ENCODE measurements at regions not wholly inside any gene's neighbourhood (a gene's known extent, or its start where the extent isn't known, plus 50 kb on each side); places are given as distances from the start of the nearest gene placed in this dataset.

GRCh38 chr20:17836303-17836861 is 132.2 kb downstream of the SNX5 start:
- Histone ChIP-seq H3K4me1 (ENCODE audit: control insufficient read depth in 1 of 2, low read depth in 2 of 2) (peaks cover 16 to 34% of the 10 kb centered on the region in 2 donors), H3K27me3 (replicated peaks; ENCODE audit: insufficient read depth) (no peaks in the 10 kb centered on the region), H3K36me3 (no peaks in the 10 kb centered on the region), H3K4me3 (peak overlapping the region; percentile 37), H3K27ac (peak overlapping the region; percentile 72 to 79), H3K9me3 (no peaks in the 10 kb centered on the region)
- TF ChIP-seq CTCF (IDR thresholded peaks at IDR 0.05), result no peak
- peak; percentile 34 for DNase-seq (ENCODE audit: low spot score)
- ATAC-seq (ENCODE audit: insufficient number of reproducible peaks, low FRiP score, low read depth), result peak; percentile 73

- DNase-seq (ENCODE audit: low spot score) (no peak), ATAC-seq (ENCODE audit: insufficient number of reproducible peaks, low FRiP score, low read depth) (peak; percentile 15)
- TF ChIP-seq CTCF (IDR thresholded peaks at IDR 0.05), result no peak
- H3K4me3 ChIP-seq, result peak overlapping the region; percentile 37
- no peaks in the 10 kb centered on the region for H3K27me3 ChIP-seq (replicated peaks; ENCODE audit: insufficient read depth)
- peaks cover 16 to 31% of the 10 kb centered on the region in 2 donors for H3K4me1 ChIP-seq (ENCODE audit: control insufficient read depth in 1 of 2, low read depth in 2 of 2)
- no peaks in the 10 kb centered on the region for H3K9me3 ChIP-seq
- peak overlapping the region; percentile 72 to 79 for H3K27ac ChIP-seq
- no peaks in the 10 kb centered on the region for H3K36me3 ChIP-seq
Measured at GRCh38 chr20:17835934-17836300, 132.7 kb downstream of the SNX5 start.

GRCh38 chr20:17835240-17835933 is 133.2 kb downstream of the SNX5 start:
- peaks cover 16 to 31% of the 10 kb centered on the region in 2 donors for H3K4me1 ChIP-seq (ENCODE audit: control insufficient read depth in 1 of 2, low read depth in 2 of 2)
- ATAC-seq (ENCODE audit: insufficient number of reproducible peaks, low FRiP score, low read depth) (peak; percentile 66), DNase-seq (ENCODE audit: low spot score) (peak; percentile 68)
- H3K4me3 ChIP-seq, result peak overlapping the region; percentile 37
- no peaks in the 10 kb centered on the region for H3K36me3 ChIP-seq
- no peak for TF ChIP-seq CTCF (IDR thresholded peaks at IDR 0.05)
- H3K27me3 ChIP-seq (replicated peaks; ENCODE audit: insufficient read depth), result no peaks in the 10 kb centered on the region
- H3K9me3 ChIP-seq, result no peaks in the 10 kb centered on the region
- H3K27ac ChIP-seq, result peak overlapping the region; percentile 72 to 79

GRCh38 chr20:17834804-17835203 is 133.8 kb downstream of the SNX5 start:
- no peaks in the 10 kb centered on the region for H3K27me3 ChIP-seq (replicated peaks; ENCODE audit: insufficient read depth)
- no peak for DNase-seq (ENCODE audit: low spot score)
- H3K4me1 ChIP-seq (ENCODE audit: control insufficient read depth in 1 of 2, low read depth in 2 of 2), result peaks cover 16 to 31% of the 10 kb centered on the region in 2 donors
- H3K9me3 ChIP-seq, result no peaks in the 10 kb centered on the region
- no peak for ATAC-seq (ENCODE audit: insufficient number of reproducible peaks, low FRiP score, low read depth)
- no peak overlapping the region for H3K27ac ChIP-seq
- H3K4me3 ChIP-seq, result no peak overlapping the region
- TF ChIP-seq CTCF (IDR thresholded peaks at IDR 0.05), result no peak
- H3K36me3 ChIP-seq, result no peaks in the 10 kb centered on the region

GRCh38 chr20:17833036-17833674 is 133.4 kb downstream of the BANF2 start:
- Histone ChIP-seq H3K36me3 (no peaks in the 10 kb centered on the region), H3K27ac (no peak overlapping the region), H3K9me3 (no peaks in the 10 kb centered on the region), H3K4me1 (ENCODE audit: control insufficient read depth in 1 of 2, low read depth in 2 of 2) (peaks cover 16 to 31% of the 10 kb centered on the region in 2 donors), H3K27me3 (replicated peaks; ENCODE audit: insufficient read depth) (no peaks in the 10 kb centered on the region), H3K4me3 (no peak overlapping the region)
- DNase-seq (ENCODE audit: low spot score) (no peak), ATAC-seq (ENCODE audit: insufficient number of reproducible peaks, low FRiP score, low read depth) (no peak)
- TF ChIP-seq CTCF (IDR thresholded peaks at IDR 0.05), result no peak
